ENCODE measurements at regions not wholly inside any gene's neighbourhood (a gene's known extent, or its start where the extent isn't known, plus 50 kb on each side); places are given as distances from the start of the nearest gene placed in this dataset.
"Not testable (repeated sequence)": the region's sequence is repeated elsewhere in the genome, so short reads cannot be mapped to it uniquely, and the experiment has no call there.

DNA sequence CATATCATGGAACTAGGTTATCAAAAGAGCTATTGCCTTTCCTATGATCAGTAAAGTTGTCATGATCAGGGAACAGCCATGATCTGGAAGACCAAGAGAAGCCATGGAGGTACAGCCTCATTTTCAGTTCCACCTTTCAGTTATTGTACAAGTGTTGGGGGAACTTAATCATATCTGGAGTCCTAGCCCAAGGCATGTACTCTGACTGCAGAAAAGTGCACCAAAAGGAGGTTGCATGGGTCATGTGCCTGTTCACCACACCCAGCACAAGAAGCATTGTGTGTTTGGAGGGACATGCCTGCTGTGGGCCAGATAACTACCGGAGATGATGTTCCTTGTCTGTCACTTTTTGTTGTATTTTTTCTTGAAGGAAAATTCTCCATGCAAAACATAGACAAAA, 185.8 kb upstream of the MAN1A1 start:
- in situ Hi-C loops (cut with HindIII; ENCODE audit: low sequenced_read_pairs) = no loop called here

DNA sequence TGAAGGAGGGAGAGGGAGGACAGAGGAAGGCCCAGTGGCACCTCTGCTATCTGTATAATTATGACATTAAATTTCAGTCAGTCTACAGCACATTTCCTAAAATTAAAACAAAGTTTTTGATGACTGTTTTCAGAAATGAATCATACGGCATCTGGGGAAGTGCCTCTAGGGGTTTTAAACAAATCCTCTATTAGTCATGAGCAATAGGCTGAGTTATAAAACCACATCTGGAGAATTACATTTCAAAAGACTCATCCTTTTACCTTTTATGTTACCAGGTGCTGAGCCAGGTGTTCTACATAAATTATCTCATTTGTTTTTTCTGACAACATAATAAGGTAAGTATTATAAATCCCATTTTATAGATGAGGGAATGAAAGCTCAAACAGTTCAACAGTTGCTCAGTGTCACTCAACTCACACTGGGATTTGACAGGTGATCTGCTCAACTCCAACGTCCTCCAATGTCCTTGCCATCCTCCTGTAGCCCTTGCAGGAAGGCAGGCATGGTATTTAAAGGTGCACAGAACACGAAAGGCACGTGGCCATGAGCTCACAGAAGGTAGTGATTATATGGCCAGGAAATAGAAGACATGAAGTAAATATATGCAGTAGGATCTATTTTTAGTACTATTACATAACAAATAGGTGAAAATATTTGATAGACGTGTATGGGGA, 184.2 kb upstream of the MAN1A1 start:
- in situ Hi-C loops (cut with HindIII; ENCODE audit: low sequenced_read_pairs) = no loop called here

- in situ Hi-C loops (cut with HindIII; ENCODE audit: low sequenced_read_pairs) = no loop called here
Observed at GRCh38 chr6:119527231-119527578, 177.6 kb upstream of the MAN1A1 start.

- in situ Hi-C loops (cut with HindIII; ENCODE audit: low sequenced_read_pairs) = no loop called here
Observed at GRCh38 chr6:119526561-119527230, 177.1 kb upstream of the MAN1A1 start.

- in situ Hi-C loops (cut with HindIII; ENCODE audit: low sequenced_read_pairs) = no loop called here
Observed at GRCh38 chr6:119524410-119524809, 174.8 kb upstream of the MAN1A1 start.

GRCh38 chr6:119523556-119523955, 174.0 kb upstream of the MAN1A1 start:
- in situ Hi-C loops (cut with HindIII; ENCODE audit: low sequenced_read_pairs) = no loop called here

- in situ Hi-C loops (cut with HindIII; ENCODE audit: low sequenced_read_pairs) = no loop called here
Observed at GRCh38 chr6:119521251-119521650, 171.7 kb upstream of the MAN1A1 start.

- in situ Hi-C loops (cut with HindIII; ENCODE audit: low sequenced_read_pairs) = no loop called here
Observed at GRCh38 chr6:119517428-119517827, 167.9 kb upstream of the MAN1A1 start.

DNA sequence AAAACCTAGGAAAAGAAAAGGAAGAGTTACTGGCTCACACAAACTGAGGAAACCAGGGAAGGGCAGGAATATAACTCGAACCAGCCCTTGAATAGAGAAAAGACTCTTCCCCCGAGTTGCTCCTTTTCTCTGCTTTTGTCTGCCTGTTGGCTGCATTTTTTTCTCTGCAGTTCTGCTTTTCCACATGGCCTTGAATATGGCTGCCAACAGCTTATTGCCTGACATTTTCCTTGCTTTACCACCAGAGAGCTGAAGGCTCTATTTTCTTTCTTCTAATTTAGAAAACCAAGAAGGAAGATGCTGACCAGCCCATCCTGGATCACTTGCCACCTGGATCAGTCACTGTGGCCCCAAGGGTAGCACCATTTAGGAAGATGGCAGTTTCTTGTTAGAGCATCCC, 164.8 kb upstream of the MAN1A1 start:
- in situ Hi-C loops (cut with HindIII; ENCODE audit: low sequenced_read_pairs) = no loop called here

DNA sequence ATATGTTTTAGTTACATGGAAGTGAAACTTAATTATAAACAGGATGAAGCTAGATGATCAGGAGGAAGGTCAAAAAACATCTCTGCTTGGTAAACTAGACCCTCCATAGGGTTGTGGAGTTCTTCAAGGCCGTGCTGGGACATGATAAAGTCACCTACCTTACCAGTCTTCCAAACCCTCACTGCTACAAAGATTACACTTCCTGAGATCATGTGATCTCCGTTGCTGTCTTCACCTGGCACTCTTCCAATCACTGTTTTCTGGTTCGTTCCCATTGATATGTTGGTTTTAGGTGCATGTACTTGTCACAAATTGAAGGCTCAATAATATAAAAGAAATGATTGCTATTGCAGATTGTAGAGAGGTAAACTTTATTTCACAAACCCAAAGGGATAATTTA, 161.5 kb upstream of the MAN1A1 start:
- in situ Hi-C loops (cut with HindIII; ENCODE audit: low sequenced_read_pairs) = no loop called here

- in situ Hi-C loops (cut with HindIII; ENCODE audit: low sequenced_read_pairs) = no loop called here
Observed at GRCh38 chr6:119510246-119510645, 160.7 kb upstream of the MAN1A1 start.

- in situ Hi-C loops (cut with HindIII; ENCODE audit: low sequenced_read_pairs) = no loop called here
Observed at GRCh38 chr6:119506631-119507174, 157.1 kb upstream of the MAN1A1 start.

DNA sequence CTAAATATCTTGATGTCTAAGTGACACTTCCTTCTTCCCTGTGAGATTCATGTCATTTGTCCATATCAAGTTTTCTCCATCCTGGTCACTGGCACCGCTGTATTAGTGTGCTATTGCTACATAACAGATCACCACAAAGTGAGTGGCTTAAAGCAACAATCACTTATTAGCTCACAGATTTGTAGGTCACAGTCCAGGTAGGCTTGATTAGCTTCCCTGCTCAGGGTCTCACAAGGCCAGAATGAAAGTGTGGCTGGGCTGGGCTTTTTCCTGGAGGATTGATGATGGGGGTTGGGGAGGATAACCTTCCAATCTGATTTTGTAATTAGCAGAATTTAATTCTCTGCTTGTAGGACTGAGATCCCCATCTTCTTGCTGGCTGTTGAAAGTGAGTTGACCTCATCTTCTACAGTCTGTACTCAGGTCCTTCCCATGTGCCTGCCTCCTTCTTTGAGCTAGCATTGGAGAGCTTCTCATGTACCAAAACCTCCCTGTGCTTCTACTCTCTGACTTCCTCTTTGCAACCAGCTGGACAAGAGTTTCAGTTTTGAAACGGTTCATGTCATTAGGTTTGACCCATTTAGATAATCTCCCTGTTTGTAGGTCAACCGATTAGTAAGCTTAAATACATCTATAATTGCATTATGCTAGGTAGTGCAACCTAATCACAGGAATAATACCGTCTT, 152.4 kb upstream of the MAN1A1 start:
- in situ Hi-C loops (cut with HindIII; ENCODE audit: low sequenced_read_pairs) = no loop called here

- in situ Hi-C loops (cut with HindIII; ENCODE audit: low sequenced_read_pairs) = no loop called here
Observed at GRCh38 chr6:119499797-119500196, 150.2 kb upstream of the MAN1A1 start.

DNA sequence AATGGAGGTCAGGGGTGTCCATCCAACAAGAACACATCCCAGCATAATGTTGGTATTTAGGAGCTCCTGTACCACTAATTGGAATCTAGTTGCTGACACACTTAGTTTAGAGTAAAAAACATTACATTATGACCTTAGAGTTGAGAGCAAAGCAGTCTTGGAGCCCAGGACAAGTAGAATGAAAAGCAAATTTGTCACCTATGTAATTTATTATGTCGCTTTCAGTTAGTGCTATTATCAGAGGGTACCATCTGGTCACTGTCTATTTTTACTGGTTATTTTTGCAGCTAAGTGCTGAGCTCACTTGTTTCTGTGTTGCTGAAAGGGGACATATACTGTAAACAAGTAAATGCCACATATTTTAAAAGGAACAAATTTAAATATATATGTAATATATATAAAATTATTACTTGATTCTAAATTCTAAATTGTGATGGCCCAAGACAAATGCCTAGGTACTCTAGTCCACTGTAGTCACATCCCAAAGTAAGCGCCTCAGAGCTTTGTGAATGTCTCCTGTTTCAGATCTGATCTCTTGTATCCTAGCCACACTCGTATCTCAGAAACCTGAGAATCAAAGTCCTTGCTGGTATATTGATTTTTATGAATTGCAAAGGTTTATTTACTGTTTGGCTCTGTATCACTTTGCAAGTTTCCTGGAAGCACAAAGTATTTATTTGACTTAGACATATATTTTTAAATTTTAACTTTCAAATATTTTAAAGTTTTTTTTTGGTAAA, 148.6 kb upstream of the MAN1A1 start:
- in situ Hi-C loops (cut with HindIII; ENCODE audit: low sequenced_read_pairs) = no loop called here

- in situ Hi-C loops (cut with HindIII; ENCODE audit: low sequenced_read_pairs) = no loop called here
Observed at GRCh38 chr6:119495230-119495683, 145.7 kb upstream of the MAN1A1 start.

DNA sequence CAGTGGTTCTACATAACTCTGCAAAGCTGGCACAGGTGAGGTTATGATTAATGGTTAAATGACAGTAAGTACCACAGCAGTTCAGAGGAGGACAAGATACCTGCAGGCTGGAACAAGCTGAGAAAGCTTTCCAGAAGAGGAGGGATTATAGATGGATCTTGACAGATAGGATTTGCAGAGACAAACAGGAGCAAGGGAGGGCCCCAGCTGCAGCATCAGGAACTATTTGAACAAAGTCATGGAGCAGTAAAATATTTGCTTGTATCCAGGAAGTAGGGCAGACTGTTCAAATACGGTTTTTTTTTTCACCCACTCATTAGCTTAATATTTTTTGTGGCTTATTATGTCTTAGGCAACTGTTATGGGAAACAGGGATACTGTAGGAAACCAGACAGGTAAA, 144.4 kb upstream of the MAN1A1 start:
- in situ Hi-C loops (cut with HindIII; ENCODE audit: low sequenced_read_pairs) = no loop called here

- in situ Hi-C loops (cut with HindIII; ENCODE audit: low sequenced_read_pairs) = not testable (repeated sequence)
Observed at GRCh38 chr6:119491112-119491511, 141.6 kb upstream of the MAN1A1 start.

GRCh38 chr6:119490050-119490449, 140.5 kb upstream of the MAN1A1 start:
- in situ Hi-C loops (cut with HindIII; ENCODE audit: low sequenced_read_pairs) = not testable (repeated sequence)

DNA sequence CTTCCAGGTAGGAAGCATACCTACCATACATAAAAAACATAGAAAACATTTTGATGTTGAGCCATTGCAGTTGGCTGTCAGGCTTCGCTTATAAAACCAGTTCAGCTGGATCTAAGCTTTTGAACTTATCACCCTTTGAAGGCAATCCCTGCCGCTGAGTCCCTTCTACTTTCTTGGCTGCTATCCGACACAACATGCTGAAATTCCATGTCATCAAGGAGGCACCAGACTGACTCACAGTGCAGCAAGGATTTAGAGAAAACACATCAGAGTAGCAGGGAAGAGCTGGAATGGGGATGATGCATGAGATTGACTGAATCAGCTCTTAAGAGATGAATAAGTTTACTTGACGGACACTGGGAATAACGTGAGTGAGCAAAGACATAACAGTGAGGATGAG, 135.0 kb upstream of the MAN1A1 start:
- in situ Hi-C loops (cut with HindIII; ENCODE audit: low sequenced_read_pairs) = no loop called here

GRCh38 chr6:119483908-119484307, 134.3 kb upstream of the MAN1A1 start:
- in situ Hi-C loops (cut with HindIII; ENCODE audit: low sequenced_read_pairs) = no loop called here

Measured in endothelial cell of hepatic sinusoid (primary cell).